OCI-M2 (cell line): ENCODE measurements at regions not wholly inside any gene's neighbourhood (a gene's known extent, or its start where the extent isn't known, plus 50 kb on each side); places are given as distances from the start of the nearest gene placed in this dataset.

Source experiments
- DNase-seq: peaks from one replicate; lab custom pipeline; 2025; ENCODE audit not compliant: unreplicated experiment; lab: John Stamatoyannopoulos, UW

DNA sequence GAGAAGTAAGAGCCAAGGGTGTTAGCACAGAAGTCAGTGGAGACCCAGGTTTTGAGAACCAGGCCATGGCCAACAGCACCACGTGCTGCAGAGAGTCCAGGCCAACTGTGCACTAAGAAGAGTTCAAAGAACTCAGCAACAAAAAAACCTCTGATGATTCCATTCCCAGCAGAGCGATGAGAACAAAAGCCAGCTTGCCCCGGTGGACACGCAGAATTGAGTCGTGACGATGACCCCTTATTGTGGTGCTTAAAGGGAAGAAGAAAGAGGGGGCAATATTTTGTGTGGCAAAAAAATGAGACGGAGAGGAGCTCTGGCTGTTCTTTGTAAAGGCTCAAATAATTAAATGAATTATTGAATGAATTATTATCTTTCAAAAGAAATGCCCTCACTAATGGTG, 468.3 kb upstream of the AUTS2 start:
- no peak for DNase-seq

- no peak for DNase-seq
Observed at GRCh38 chr7:69130396-69130795, 467.9 kb upstream of the AUTS2 start.

DNA sequence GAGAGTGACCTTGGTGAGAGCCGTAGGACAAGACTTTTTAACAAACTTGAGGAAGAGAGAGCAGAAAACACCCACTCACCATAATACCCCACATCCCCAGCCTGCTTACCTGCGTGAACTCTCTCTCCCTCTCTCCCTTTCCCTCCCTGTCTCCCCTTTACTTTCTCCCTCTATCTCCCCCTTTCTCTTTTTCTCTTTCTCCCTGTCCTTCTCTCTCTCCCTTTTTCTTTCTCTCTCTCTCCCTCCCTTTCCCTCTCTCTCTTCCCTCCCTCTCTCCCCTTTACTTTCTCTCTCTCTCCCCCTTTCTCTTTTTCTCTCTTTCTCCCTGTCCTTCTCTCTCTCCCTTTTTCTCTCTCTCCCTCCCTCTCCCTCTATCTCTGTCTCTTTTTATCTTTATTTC, 464.0 kb upstream of the AUTS2 start:
- no peak for DNase-seq

- DNase-seq, result no peak
Observed at GRCh38 chr7:69147631-69148030, 450.6 kb upstream of the AUTS2 start.

GRCh38 chr7:69149804-69150782, 448.2 kb upstream of the AUTS2 start:
- no peak for DNase-seq

- no peak for DNase-seq
Observed at GRCh38 chr7:69162326-69162725, 435.9 kb upstream of the AUTS2 start.

- no peak for DNase-seq
Observed at GRCh38 chr7:69162931-69163670, 435.2 kb upstream of the AUTS2 start.

GRCh38 chr7:69166979-69167516, 431.2 kb upstream of the AUTS2 start:
- no peak for DNase-seq

- DNase-seq, result no peak
Observed at GRCh38 chr7:69169386-69169785, 428.9 kb upstream of the AUTS2 start.

GRCh38 chr7:69172357-69173077, 425.8 kb upstream of the AUTS2 start:
- DNase-seq, result no peak

DNA sequence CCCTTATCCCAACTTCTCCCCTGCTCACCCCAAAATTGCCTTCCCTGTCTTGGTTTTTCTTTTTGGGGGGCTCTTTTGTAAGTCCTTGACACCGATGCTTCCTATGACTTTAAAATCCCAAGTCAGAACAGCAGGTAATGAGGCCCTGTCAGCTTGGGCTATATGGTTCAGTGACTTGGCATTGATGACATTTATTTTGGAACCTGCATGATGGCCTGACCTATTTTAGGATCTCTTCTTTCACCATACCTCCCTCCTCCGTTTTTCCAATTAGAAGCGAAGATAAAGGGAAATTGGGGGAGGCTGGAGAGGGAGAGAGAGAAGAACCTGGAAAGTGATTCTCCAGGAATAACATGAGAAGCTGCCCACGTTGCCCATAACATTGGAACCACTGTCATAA, 424.9 kb upstream of the AUTS2 start:
- no peak for DNase-seq

DNA sequence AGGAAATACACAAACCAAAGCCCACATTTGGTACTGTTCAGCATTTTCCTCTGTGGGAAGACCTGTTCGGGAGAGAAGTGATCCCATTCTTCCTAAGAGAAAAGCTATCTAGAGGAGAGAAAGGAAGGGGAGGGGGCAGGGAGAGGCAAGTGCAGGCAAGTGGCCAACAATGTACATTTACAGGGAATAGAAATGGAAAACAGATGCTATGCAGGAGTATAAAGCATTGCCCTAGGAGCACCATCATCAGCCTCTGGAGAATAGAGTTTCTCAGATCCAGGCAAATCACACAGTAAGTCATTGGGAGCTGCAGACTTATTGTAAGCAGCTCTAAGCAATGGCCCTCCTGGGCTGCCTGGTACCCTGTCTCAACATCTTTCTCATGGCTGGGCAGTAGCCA, 424.4 kb upstream of the AUTS2 start:
- DNase-seq, result no peak

- no peak for DNase-seq
Observed at GRCh38 chr7:69176841-69177240, 421.4 kb upstream of the AUTS2 start.

DNA sequence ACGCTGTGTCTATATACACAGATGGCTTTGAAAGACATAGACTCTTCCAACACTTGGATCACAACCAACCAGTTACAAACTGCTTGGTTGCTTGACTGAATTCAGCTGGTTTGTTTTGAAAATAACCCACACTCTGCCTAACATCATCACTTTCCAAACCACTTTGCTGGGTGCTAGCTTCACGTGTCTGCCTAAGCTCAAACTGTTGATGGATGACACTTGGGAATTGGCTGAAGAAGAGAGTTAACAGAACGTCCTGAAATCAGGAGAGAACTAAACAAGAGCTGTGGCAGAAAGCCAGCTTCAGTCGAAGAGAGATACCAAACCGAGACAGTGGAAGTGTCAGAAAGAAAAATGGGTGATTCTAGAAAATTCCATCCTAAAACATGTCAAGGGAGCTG, 420.8 kb upstream of the AUTS2 start:
- no peak for DNase-seq

DNA sequence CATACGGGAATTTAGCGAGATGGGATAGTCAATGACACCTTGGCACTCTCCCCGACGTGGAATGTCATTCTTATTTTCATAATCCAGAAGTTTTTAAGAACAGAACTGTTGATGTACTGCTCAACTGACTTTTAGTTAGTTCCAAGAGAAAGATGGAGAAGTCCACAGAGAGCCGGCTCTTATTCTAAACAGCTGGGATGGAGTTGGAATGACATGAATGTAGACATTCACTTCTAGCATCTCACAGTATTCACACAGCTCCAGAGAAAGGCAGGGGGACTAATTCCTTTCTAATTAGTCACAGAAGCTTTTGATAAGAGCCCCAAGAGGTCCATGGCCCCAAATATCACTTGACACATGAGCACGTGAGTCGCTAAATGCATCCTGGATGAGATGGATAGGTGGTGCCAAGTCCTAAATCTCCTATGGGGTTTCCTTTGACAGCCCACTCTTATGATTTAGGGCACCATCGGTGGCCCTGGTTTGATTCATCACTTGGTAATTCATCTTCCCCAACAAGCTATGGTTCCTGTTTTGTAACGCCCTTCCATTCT, 420.3 kb upstream of the AUTS2 start:
- no peak for DNase-seq

DNA sequence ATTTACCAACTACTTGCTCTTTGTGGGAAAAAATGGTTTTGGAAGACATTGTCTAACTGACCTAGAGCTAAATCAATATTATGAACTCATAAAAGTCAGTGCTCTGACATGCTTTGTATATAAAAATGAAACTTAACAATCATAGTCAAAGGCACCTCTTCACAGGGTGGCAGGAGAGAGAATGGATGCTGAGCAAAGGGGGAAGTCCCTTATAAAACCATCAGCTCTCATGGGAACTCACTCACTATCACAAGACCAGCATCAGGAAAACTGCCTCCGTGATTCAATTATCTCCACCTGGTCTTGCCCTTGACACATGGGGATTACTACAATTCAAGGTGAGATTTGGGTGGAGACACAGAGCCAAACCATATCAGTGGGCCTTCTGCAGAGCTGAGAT, 417.6 kb upstream of the AUTS2 start:
- no peak for DNase-seq

- DNase-seq, result no peak
Observed at GRCh38 chr7:69182596-69183467, 415.4 kb upstream of the AUTS2 start.

GRCh38 chr7:69184339-69184738, 413.9 kb upstream of the AUTS2 start:
- DNase-seq, result no peak

GRCh38 chr7:69185170-69185569, 413.1 kb upstream of the AUTS2 start:
- DNase-seq, result no peak

- no peak for DNase-seq
Observed at GRCh38 chr7:69186974-69187373, 411.3 kb upstream of the AUTS2 start.
